HG03196 (cell line): ENCODE measurements at regions not wholly inside any gene's neighbourhood (a gene's known extent, or its start where the extent isn't known, plus 50 kb on each side); places are given as distances from the start of the nearest gene placed in this dataset.

Source experiments
- ATAC-seq: cut with Tn5 transposase; IDR thresholded peaks from one replicate; pipeline ENCODE4 v1.9.1; 2021; ENCODE audit not compliant: unreplicated experiment

DNA sequence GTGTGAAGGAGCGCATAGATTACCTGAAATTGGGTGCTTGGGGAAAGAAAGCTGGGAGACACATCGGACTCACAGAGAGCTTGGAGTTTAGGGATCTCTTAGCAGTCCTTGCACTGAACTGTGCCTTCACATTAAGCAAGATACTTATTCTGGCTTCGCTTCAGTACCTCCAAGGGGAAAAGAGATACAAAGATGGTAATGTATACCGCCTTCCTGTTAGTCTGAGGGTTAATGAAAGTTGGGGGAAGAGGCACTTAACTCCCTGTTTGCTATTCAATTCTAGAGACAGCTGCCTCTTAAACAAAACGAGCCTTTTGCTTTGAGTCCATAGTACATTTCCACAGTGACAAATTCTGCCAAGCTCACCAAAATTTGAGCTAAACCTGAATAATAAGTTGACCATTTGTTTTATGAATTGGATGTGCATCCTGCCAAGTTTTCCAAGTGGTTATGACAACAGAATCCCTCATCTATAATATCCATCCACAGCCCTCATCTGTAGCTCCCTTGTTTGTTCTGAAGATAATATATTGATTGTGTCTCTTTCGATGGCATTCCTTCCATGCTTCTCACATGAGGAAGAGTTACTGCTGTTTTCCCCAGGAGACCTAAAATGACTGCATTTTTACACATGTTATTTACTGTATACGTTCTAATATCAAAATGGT lies 287.1 kb upstream of the ATP5MC3 start:
- no peak for ATAC-seq

DNA sequence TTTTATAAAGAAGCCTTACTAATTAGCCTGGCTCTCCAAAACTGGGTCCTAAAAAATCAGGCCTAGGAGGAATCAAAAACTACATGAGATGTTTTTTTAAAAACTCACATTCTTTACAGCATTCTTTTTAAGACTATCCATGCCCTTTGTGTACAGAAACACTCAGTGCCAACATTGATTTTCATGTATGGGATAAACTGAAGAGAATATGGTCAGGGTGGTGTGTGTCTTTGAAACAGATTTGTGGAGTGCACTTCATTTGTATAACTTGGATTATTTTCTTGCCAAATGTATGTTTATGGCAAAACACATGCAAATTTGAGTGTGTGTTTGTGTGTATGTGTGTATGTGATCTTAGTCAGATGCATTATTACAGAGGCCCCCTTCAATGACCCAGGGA lies 283.6 kb upstream of the ATP5MC3 start:
- no peak for ATAC-seq

DNA sequence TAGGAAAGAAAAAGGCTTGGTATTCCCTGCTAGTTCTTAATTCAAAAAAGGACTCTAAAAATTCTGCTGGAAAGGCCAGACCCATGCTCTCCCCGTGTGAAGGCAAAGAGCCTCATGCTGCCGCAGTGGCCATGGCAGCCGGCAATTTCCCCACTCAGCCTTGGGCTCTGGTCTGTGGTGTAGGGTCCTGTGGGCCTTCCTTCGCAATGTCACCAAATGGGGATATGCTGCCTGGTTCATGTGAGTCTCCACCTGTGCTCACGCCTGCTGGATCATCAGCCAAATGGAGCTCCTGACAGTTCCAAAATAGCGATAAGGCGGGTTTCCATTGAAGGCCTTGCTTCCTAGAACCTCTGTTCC lies 282.8 kb upstream of the ATP5MC3 start:
- ATAC-seq, result no peak

DNA sequence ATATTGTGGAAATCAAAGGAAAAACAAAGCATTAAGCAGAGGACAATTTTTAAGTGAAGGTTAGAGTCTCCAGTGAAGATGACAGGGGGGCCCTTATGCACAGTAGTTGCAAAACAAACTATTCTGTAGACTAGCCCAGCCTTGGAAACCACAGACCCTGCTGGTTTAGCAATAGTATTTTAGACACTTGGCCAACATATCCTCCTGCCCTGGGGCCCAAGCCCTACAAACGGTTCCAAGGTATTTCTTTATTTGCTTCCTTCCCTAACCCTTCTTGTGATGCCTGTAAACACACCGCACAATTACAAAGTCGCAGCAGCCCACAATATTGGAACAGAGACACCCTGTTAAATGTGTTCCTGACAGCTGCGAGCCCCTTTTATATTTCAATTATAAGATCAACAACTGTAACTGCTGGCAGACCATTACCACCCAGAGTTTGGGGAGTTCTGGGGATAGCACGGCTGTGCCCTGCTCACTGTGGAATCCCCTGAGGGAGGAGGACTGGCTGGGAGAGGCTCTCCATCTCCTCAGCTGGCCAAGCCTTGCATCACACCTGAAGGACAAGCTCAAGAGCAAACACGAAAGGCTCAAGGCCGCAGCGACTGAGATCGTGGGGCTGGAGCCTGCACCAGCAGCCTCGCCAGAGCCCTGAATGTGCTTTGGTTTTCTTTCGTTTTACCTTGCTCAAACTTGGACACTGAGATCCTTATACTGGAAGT lies 282.2 kb upstream of the ATP5MC3 start:
- ATAC-seq, result no peak

DNA sequence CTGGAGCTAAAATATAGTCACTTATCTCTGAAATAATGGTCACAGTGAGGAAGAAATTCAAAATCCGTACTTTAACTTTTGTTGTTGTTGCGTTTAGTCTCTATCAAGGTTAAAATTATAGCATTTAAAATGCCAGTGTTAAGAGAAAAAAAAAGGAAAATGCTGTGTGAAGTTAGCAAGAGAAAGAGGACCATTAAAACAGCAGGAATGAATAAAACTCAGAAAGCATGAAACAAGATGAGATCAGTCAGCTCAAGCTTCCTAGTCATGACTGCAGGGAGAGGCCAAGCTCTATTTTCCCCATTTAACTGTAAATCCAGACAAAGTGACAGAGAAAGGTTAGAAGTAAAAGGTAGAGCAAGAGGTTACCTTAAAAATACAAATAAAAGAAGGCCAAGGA lies 281.7 kb upstream of the ATP5MC3 start:
- no peak for ATAC-seq

DNA sequence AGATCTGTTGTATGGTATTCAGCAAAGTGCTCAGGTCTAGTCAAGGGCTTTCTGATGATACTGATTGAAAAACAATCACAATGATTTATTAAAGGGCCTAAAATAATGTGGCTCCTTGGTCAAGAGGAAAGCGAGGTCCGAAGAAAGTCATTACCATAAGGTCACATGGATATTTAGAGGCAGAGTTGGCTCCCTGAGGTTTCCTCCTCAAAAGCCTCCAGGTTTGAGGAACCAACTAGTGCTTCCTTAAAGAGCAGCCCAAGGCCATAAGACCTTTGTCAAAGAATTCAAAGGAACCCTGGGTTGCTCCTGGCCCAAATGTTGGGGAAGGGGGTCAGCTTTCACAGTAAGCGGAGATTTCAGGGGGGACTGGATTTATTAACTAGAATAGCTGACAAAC lies 280.7 kb upstream of the ATP5MC3 start:
- no peak for ATAC-seq

DNA sequence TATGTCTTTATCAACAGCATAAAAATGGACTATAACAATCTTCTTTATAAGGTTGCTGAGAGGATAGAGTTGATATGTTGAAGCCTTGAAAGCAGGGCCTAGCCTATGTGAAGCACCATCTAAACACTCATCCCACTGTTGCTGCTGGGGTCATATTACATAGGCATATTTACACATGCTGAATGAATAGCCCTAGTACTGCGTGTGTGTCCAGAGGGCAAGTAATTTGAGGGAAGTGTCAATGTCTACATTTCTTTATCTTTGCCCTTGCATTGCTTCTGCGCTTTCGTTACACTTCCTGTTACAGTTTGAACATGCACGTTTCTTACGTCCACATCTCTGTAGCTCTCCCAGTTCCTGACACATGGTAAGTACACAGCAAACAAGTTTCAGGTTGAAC lies 280.3 kb upstream of the ATP5MC3 start:
- no peak for ATAC-seq

DNA sequence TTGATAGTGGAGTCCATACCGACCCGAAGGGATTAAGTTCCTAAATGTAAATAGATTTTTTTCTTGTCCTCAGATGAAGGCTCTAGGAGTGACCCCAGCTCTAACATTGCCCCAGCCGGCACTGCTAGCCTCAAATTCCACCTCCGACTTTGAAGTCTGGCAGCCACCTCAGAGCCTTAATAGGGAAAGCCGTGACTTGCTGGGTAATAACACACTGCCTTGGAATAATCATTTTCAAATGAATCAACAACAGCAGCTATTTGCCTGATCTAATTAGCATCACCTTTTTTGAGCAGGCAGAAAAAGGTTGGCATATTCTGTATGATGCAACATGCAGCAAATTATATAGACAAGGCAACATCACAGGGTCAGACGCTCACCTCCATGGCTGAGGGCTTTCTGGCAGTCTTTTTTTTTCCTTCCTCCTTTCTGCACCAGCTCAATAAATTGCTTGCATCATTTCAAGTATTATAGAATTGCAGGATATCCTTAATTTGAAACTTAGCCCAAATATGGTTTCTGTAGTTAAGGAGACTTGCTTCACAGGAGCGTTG lies 276.5 kb upstream of the ATP5MC3 start:
- ATAC-seq, result no peak

DNA sequence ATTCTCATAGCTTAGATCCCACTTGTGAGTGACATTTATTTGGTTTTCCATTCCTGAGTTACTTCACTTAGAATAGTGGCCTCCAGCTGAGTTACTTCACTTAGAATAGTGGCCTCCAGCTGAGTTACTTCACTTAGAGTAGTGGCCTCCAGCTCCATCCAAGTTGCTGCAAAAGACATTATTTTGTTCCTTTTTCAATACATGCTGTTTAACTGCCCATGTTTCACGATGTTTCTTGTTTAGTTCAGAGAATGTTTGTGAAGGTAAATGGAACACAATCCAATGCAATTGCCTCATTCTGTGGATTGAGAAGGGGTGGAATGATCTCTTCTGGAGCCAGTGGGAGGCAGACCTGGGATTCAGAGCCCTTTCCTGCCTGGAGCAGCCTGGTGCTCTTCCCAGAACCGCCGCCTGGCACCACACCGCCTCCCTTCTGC lies 273.5 kb upstream of the ATP5MC3 start:
- no peak for ATAC-seq

DNA sequence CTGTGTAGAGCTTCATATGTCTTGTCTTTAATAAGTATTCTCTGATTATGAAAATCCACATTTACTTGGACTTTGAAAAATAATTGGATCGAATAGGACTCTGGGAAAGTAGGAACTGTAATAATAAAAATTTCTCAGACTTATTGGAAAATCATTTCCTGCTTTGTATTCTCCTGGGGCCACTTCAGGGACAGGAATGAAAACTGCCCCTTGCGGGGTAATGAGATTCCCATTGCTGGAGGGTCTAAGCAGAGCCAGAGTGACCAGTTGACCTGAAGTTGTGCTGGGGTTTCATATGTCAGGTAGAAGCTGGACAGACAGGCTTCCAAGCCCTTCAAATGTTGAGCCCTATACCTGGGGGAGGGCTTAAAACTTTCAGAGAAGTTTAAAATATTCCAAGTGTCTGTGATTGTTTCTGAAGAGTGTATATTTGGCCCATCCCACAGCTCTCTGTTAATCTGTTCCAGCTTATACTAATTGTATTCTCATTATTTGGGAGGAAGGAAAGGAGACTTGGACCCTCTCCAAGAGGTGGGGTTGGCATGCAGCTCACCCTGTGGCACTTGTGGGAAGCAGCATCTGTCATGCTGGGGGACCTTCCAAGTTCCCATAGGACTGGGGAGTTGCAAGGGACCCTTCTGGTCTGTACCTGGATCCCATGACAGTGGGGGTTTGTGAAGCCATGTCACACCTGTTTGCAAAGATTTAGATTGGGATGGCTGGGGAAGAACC lies 268.7 kb upstream of the ATP5MC3 start:
- no peak for ATAC-seq

DNA sequence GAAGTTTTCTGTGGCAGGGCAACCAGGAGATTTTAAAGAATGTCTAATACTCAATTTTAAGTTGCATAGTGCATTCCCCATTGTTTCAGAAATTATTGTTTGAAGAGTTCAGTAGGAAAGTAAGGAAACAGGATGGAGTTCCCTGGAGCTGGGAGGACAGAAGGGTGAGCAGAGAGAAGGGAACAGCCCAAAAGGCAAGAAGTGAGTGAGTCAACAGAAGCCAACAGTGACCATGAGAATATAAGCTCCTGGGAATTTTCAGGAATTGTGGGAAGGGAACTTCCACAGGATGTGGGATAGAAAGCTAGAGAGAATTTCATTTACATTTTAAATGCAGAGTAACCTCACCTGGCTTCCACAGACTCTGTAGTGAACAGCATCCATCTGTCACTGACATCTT lies 268.1 kb upstream of the ATP5MC3 start:
- ATAC-seq, result no peak

DNA sequence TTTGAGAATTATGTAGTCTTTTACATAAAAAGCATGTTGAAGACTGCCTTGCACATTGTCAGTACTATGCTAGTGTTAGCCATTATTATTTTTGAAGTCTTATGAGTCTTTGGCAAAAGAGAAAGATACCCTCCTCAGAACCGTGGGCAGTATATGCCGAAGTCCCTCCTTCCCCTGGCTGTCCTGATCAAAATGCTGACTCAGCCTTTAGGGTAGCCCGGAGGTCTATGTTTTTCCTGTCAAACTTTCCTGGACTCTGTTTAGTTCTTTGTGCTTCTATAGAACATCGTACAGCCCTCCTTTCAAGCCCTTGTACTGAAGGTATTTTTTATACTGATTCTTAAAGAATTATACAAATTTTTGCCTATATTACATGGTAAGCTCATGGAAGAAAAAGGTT lies 264.7 kb upstream of the ATP5MC3 start:
- ATAC-seq, result no peak

DNA sequence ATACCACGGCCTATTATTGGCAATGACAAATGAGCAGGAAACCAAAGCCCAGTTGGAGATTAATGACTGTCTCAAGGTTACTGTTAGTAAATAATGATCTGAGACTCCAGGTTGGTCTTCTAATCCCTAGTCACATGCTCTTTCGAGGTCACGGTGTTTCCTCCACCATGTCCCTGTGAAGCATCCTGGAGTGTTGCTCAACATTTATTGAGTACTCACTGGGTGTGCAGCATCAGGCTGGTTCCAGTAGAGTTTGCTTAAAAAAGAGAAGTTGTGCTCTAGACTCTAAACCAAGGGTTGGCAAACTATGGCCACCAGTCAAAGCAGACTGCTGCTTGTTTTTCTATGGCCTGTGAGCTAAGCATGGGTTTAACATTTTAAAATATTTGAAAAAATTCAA lies 263.8 kb upstream of the ATP5MC3 start:
- ATAC-seq, result no peak

DNA sequence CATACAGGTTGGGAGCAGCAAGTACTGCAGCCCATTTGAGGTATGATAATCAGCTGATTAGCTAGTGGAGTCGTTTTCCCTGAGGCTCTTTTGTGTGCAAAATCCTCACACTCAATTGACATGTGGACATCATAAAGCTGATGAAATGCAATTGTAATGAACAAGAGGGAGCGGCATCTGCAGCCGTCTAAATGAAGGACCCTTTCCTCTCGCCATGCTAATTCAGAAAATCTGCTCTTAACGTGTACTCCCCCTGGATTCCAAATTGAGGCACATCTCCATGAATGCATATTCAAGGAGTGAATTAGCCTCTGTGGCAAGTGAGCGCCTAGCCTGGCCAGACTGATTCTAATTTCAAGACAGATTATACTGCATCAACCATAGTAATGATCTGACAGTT lies 260.9 kb upstream of the ATP5MC3 start:
- ATAC-seq, result no peak

DNA sequence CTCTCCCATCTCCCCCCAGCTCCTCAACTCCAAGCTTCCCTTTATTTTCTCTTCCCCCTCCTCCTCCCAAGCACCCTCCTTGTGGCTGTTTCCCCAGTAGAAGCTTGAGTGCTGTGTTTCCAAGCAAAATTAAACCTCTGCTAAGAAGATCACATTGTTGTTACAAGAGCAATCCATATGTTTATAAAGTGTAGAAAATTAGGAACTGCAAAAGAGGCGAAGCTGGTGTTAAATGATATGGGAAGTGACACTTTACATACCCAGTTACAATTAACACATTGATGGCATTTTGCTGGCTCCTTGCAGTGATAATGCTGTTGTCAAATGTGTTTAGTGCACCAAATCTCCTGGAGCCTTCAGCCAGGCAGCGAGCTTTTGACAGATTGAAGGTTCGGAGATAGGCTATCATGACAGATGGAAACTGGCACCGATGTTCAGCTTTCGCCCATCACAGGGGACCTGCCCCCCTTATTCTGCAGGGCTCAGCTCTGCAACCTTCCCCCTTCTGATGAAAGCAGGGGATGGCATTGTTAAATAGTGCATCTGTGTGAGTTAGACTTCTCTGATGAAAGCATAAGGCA lies 259.8 kb upstream of the ATP5MC3 start:
- ATAC-seq, result no peak

DNA sequence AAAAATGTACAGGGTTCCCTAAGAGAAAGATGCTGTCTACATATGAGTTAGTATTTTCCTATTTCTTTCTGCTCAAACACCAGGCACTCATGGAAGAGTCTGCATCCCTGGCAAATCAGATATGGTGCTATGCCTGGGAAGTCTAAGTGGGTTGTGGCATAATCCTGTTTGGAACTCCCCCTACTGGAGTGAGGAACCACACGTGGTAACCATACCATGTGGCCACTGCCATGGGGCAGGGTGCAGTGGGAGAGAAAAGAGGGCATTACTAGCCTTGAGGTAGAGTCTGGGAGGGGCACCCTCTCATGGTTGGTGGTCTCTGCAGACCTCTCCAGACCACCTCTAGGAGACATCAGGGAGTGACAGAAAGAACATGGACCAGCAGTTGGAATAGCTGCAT lies 257.9 kb upstream of the ATP5MC3 start:
- no peak for ATAC-seq

DNA sequence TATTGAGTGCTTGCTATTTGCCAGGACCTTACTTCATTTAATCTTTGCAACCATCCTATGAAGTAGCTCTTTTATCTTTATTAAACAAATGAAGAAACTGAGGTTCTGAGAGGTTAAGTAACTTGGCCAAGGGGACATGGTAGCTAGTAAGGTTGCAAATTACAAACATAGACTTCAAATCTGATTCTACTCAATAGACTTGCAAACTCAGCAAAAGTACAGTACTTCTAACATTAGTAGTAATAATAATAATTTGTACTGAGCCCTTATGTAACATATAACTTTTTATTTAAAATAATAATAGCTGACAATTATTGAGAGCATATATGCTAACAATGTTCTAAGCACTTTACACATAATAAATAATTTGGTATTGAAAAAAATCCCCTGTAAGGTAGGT lies 255.7 kb upstream of the ATP5MC3 start:
- no peak for ATAC-seq

DNA sequence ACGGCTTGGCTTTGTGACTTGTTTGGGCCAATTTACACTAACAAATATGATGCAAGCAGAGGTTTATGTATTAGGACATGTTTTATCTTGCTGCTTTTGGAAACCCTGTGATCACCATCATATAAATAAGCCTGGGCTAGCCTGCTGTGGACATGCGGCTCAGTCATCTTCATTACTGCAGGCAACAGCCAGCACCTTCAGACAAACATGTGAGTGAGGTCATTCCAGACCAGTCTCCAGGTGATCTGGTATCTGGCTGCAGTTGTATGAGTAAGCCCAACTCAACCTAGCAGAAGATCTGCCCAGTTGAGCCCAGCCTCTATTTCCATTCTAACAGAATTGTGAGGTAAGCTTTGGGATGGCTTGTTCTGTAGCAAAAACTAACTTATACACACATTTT lies 254.6 kb upstream of the ATP5MC3 start:
- ATAC-seq, result no peak

DNA sequence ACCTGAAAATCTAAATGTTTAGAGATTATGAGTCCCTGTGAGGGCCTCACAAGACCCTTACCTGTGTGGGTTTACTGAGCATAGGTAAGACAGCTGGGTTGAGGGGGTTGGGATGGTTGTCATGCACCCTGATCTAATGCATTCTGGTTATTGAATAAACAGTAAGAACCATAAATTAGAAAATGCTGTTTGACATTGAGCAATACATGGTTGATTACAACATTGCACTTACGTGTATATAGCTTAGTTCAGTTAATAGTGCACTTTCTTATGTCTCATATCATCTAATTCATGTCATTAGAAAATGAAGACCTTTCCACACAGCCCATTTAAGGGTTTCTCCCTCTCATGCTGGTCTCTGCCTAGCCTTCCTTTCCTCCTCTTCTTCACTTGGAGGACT lies 253.5 kb upstream of the ATP5MC3 start:
- no peak for ATAC-seq

DNA sequence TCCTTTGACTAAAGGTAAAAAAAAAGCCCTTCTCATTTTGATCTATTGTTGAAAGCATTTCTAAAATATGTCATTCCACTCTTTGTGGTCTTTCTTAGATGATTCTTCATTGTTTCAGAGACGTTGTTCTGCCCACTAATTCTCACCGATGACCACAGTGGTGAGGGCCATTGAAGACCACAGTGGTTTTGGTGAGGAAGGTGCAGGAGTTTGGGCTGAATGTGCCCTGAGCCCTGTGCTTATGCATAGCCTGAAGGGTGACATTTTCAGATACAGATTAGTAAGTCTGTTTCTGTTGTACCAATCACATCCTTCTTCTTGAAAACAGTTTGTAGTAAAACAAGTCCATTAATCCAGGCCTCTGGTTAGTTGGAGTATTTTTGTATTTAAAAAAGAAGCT lies 251.3 kb upstream of the ATP5MC3 start:
- ATAC-seq, result no peak

DNA sequence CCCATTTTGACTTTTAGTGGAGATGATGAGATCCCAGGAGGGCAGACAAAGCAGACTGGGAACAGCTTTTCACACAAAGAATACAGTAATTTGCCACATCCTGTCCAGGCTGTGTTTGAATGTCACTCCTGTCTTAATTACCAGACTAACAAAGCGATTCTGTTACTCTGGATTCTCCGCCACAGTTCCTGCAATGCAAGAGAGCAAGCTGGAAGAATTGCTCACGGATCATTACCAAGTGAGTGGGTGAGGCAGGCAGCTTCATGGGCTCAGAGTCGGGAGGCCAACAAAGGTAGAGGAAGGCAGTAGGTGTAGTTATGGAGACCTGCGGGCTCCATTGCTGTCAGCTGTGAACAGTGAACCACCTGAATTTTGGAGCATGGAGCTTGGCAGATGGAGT lies 250.5 kb upstream of the ATP5MC3 start:
- no peak for ATAC-seq
